Fibroblast of mammary gland (primary cell): ENCODE measurements at regions not wholly inside any gene's neighbourhood (a gene's known extent, or its start where the extent isn't known, plus 50 kb on each side); places are given as distances from the start of the nearest gene placed in this dataset.

ENCODE experiments used
- DNase-seq: peaks from one replicate; pipeline ENCODE4 v3.0.0-alpha.2; 2010; ENCODE audit warnings: low read depth
- H3K4me3 ChIP-seq: 2 replicates; pipeline ENCODE4 v1.5.1; 2011; ENCODE audit warnings: low read depth, mild to moderate bottlenecking, low read length, moderate library complexity; ENCODE audit not compliant: control insufficient read depth
- CTCF ChIP-seq: conservative IDR thresholded peaks from 2 replicates; pipeline ENCODE4 v1.5.1; 2011; ENCODE audit warnings: low read depth, low read length, inconsistent platforms; ENCODE audit not compliant: control insufficient read depth, insufficient read depth

- H3K4me3 ChIP-seq = no peak overlapping the region
- DNase-seq = no peak
- TF ChIP-seq CTCF = no peak
Observed at GRCh38 chr18:43866696-43867095, 589.4 kb upstream of the SYT4 start.

GRCh38 chr18:43868497-43868995, 591.3 kb upstream of the SYT4 start:
- TF ChIP-seq CTCF = no peak
- DNase-seq = peak; percentile 19
- H3K4me3 ChIP-seq = no peak overlapping the region

GRCh38 chr18:43869451-43870008, 592.2 kb upstream of the SYT4 start:
- TF ChIP-seq CTCF = no peak
- H3K4me3 ChIP-seq = no peak overlapping the region
- DNase-seq = peak; percentile 82

GRCh38 chr18:43870626-43871025, 593.3 kb upstream of the SYT4 start:
- no peak overlapping the region for H3K4me3 ChIP-seq
- DNase-seq = no peak
- TF ChIP-seq CTCF = no peak

- H3K4me3 ChIP-seq = no peak overlapping the region
- peak; percentile 78 for DNase-seq
- no peak for TF ChIP-seq CTCF
Observed at GRCh38 chr18:43875511-43875910, 598.2 kb upstream of the SYT4 start.

GRCh38 chr18:43876286-43876685, 599.0 kb upstream of the SYT4 start:
- peak; percentile 62 for DNase-seq
- no peak for TF ChIP-seq CTCF

GRCh38 chr18:43876748-43877147, 599.5 kb upstream of the SYT4 start:
- DNase-seq = no peak
- H3K4me3 ChIP-seq = no peak overlapping the region

More at GRCh38 chr18:43876286-43876685, 599.0 kb upstream of the SYT4 start:
- H3K4me3 ChIP-seq = no peak overlapping the region

More at GRCh38 chr18:43876748-43877147, 599.5 kb upstream of the SYT4 start:
- no peak for TF ChIP-seq CTCF
